ENCODE measurements at regions not wholly inside any gene's neighbourhood (a gene's known extent, or its start where the extent isn't known, plus 50 kb on each side); places are given as distances from the start of the nearest gene placed in this dataset.

- in situ Hi-C loops (cut with HindIII; ENCODE audit: low sequenced_read_pairs): no loop called here
These were observed 133.3 kb upstream of the MAN1A1 start for GRCh38 chr6:119482850-119483285.

GRCh38 chr6:119481976-119482375 lies 132.4 kb upstream of the MAN1A1 start:
- in situ Hi-C loops (cut with HindIII; ENCODE audit: low sequenced_read_pairs): no loop called here

GRCh38 chr6:119480961-119481497 lies 131.5 kb upstream of the MAN1A1 start:
- in situ Hi-C loops (cut with HindIII; ENCODE audit: low sequenced_read_pairs): no loop called here

- in situ Hi-C loops (cut with HindIII; ENCODE audit: low sequenced_read_pairs): no loop called here
These were observed 130.5 kb upstream of the MAN1A1 start for GRCh38 chr6:119479860-119480655.

DNA sequence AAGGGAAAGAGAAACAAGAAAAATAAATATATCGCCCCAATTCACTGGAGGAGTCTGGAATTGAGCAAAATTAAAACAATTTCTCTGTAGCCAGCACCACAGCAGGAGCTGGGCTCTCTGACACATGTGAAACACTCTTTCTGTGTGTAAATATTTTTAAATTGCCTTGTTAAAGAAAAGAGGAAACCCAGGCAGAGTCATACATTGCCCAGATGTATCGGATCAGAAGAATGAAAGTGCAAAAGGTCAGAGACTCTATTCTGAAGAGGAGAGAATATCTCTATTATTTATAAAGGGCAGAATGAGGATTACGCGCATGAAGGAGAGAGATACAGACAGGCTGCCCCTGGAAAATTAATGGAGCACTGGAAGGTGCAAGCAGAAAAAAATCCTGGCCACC lies 127.0 kb upstream of the MAN1A1 start:
- in situ Hi-C loops (cut with HindIII; ENCODE audit: low sequenced_read_pairs): no loop called here

DNA sequence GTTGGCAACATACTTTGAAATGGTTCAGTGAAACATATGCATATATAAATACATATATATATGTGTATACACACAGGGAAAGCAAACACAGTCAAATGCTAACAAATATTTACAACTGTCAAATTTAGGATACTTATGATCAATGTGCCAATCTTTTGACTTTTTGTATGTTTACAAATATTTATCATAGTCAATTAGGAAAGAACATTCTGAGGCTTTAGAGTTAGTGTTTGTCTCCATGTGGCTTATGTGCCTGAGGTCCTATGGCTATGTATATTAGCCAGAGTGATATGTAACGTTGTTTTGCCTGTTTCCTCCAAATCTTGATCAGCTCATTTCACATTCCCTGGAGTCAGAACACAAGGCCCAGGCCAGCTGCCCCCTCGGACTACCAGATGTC lies 126.5 kb upstream of the MAN1A1 start:
- in situ Hi-C loops (cut with HindIII; ENCODE audit: low sequenced_read_pairs): no loop called here

DNA sequence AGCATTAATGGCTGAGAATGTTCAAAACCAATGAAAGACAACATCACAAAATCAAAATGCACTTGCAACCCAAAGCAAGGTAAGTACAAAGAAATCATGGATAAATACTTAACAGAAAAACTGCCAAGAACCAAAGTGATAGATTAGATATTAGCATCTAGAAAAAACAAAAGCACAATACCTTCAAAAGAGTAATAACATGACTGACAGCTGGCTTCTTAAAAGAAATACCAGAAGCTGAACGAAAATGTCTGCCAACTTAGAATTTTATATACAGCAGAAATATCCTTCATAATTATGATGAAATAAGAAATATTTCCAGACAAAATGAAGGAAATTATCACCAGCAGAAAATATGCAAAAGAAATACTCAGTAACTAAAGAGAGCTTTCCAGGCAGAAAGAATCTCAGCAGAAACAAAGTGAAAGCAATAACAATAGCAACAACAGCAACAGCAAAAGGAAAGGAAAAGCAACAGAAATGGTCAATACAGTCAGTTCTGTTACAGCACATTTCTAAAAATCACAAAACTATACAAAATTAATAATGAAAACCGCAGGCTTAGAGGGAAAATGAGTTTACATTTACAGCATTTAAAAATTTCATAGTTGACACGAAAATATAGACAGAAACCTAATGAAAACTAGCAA lies 121.5 kb upstream of the MAN1A1 start:
- in situ Hi-C loops (cut with HindIII; ENCODE audit: low sequenced_read_pairs): no loop called here

DNA sequence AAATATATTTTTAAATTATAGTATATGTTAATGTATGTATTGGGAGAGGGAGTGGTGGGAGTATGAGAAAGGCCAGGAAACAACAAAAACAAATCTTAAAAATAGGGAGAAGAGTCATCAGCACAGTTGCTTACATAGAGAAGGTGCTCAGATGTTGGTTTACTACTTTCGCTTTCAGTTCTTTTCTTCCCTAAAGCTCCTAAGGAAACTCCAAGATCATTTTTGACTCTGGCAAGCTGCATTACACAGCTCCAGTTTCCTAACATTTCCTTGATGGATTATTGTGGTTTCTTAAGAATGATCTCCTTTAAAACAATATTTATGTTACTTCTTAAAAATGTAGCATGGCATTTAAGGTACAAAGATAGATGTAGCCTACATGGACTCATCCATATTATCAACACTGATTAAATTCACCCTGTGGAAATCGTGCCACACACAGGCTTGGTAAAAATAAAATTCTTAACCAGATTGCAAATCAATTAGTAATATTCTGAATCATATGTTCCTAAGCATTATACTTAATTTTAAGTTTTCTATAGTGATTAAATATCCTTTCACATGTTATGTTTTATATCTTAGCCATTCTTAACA lies 118.0 kb upstream of the MAN1A1 start:
- in situ Hi-C loops (cut with HindIII; ENCODE audit: low sequenced_read_pairs): no loop called here

DNA sequence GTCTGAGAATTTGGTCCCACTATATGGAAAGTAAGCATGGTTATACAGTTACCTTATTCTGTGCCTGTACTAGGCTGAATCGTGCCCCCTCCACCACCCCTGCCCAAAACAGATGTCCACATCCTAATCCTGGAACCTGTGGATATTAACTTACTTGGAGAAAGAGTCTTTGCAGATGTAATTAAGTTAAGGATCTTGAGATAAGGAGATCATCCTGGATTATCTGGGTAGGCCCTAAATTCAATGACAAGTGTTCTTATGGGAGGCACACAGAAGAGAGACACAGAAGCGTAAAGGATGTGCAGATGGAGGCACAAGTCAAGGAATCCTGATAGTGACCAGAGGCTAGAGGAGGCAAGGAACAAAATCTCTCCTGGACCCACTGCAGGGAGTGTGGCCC lies 116.7 kb upstream of the MAN1A1 start:
- in situ Hi-C loops (cut with HindIII; ENCODE audit: low sequenced_read_pairs): no loop called here

- in situ Hi-C loops (cut with HindIII; ENCODE audit: low sequenced_read_pairs): no loop called here
These were observed 113.6 kb upstream of the MAN1A1 start for GRCh38 chr6:119463081-119463626.

GRCh38 chr6:119461187-119461586 lies 111.6 kb upstream of the MAN1A1 start:
- in situ Hi-C loops (cut with HindIII; ENCODE audit: low sequenced_read_pairs): no loop called here

DNA sequence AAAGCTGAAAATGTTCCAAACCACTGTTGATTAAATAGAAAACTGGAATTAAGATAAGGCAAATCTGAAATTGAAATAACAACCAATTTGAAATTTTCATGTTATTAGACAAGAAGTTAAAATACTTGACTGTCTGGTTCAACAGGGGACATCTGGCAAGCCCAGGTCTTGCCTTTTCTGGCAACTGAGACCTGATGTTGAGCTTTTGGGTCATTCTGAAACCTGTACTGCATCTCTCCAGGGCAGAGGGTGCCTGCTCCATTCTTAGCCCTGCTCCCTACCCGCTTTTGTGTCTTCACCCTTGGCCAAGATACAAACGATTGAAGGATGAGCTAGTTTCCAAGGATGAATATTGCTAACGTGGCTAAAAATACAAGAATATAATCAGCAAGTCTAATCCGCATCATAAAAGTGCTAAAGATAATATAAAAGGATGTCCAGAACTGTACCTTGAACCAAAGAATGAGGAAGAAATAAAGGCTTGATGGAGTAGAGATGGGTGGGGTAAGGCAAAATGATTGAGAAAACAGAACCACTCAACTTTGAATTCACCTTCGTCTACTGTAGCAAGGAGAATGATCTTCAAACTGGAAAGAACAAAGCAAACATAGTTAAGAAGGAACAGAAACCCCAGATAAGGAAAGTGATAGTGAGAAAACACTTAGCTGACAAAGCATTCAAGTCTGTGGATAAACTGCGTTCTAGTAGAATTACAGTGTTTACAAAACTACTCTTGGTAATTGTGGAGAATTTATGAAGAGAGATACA lies 109.8 kb upstream of the MAN1A1 start:
- in situ Hi-C loops (cut with HindIII; ENCODE audit: low sequenced_read_pairs): loop anchor here (5.0 kb wide), 1 partner anchor 62 kb away; no protein-coding TSS in a partner anchor

DNA sequence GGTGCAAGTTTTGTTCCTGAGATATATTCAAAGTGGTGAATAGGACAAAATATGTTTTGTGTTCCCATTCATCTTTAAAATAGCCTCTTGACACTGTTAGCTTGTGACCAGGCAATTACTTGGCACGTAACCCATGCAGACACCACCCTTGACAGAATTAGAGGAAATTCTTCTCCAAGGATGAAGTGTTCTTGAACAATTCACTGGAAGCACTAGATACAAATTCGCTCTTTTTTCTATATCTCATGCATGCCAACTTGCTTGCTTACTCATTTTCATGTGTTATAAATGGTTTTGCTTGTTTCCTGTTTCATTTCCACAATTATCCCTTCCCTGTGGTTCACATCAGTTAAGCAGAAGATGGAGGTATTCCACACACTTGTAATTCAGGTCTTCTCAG lies 105.2 kb upstream of the MAN1A1 start:
- in situ Hi-C loops (cut with HindIII; ENCODE audit: low sequenced_read_pairs): loop anchor here (5.0 kb wide), 2 partner anchors 37 to 57 kb away; no protein-coding TSS in a partner anchor

DNA sequence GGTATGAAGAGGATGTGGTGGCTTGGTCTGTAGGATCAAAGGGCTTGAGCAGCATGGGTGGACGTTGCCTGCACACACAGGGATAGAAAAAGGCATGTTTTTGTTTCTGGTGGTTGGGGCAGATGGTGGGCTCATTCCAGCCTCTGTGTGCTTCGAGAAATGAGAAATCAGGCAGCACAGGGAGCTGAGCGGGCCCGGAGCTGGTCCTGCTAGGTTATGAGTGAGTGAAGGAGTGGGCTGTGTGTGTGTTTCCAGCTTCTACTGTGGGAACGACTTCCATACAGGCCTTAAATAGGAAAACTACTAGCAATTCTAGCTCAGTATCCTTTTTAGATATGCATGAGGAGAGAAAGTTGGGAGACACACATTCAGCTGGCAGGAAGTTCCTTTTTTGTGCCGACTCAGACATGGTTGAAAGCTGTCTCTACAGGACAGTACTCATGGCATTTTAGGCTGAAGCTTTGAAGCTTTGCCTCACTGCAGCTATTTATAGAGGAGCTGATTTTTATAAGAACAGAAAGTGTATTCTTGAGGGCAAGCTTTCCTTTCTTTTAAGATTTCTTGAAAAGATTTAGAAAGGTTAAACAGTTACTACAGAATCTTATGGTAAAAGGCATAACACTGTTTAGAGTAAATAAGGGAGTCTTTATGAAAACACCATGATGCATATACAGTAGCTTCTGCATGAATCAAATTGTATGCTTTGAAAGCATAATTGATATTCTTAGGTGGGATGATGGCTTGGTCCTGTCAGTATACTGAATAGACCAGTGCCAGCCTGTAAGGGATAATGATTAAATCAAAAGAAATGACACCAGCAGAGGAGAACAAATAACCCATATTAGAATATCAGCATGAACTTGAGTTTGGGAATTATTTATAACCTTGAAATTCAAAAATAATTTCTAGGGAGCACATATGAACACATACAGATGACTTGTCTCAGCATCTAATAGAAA lies 104.0 kb upstream of the MAN1A1 start:
- in situ Hi-C loops (cut with HindIII; ENCODE audit: low sequenced_read_pairs): loop anchor here (5.0 kb wide), 1 partner anchor 36 kb away; no protein-coding TSS in a partner anchor

DNA sequence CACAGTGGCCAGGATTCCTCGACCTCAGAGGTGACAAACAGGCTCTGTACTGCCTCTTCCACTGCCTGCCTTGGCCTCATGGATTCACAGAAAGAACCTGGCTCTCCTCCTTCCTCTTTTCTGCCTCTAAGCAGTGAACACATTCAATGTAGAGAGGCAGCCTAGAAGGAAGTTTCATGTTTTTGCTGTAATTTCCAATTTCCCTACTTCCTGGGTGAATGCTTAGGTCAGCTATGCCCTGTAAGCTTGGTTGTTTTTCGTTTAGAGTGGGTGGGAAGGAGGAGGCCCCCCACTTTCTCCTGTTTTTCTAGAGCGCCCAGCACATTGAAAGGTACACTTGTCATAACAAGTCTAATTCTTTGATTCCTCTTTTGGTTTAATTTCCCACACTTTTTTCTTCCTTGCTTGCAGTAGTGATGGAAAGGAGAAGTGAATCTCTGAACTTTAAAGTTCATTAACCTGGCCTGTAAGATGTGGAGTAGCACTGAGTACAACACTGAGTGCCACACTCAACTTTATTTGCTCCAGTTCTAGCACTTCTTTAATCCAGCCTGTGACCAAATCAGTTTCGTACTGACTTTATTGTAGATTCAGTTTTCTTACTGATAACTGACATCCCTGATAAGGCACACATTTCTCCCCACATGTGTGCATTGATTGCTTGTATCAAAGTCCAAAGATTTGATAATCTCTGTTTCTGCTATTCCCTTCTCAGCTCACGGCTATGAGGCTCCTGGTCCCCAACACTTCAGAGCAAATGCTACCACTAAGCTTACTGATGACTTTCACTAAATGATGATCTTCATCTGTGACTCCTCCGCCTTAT lies 100.0 kb upstream of the MAN1A1 start:
- in situ Hi-C loops (cut with HindIII; ENCODE audit: low sequenced_read_pairs): loop anchor here (5.0 kb wide), 1 partner anchor 32 kb away; no protein-coding TSS in a partner anchor

DNA sequence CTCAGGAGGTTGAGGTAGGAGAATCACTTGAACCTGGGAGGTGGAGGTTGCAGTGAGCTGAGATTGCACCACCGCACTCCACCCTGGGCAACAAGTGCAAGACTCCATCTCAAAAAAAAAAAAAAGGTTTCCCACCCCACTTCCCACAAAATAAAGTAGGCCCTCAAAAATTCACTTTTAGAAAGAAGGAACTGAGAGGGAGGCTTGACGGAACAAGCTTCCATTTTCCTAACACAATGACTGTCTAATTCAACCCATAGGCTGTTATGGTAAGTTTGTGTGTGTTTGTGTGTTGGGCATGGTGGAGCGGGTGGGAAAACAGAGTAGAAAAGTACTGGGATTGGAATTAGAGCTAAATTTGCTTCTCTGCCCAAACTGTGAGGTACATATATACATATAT lies 98.4 kb upstream of the MAN1A1 start:
- in situ Hi-C loops (cut with HindIII; ENCODE audit: low sequenced_read_pairs): no loop called here

DNA sequence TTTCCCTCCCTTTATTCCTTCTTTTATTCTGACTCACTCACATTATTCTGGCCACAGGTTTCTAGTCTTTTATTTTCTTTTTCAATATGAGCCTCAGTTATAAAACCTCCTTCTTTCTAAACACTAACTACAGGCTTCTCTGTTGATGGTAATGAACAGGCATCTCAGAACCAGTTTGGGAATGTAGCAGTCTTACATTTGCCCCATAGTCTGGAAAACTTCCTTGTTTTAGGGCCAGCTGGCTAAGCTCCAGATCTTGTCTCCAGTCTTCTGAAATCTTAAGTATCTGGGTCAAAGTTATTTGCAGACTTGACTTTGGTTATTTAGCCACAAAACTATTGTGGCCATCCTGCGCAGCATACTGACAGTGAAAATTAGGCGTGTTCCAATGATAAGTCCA lies 97.0 kb upstream of the MAN1A1 start:
- in situ Hi-C loops (cut with HindIII; ENCODE audit: low sequenced_read_pairs): no loop called here

- in situ Hi-C loops (cut with HindIII; ENCODE audit: low sequenced_read_pairs): no loop called here
These were observed 96.6 kb upstream of the MAN1A1 start for GRCh38 chr6:119446115-119446554.

Measured in endothelial cell of hepatic sinusoid (primary cell).